GM12891 (cell line): ENCODE measurements at regions not wholly inside any gene's neighbourhood (a gene's known extent, or its start where the extent isn't known, plus 50 kb on each side); places are given as distances from the start of the nearest gene placed in this dataset.

Source experiments
- PAX5 ChIP-seq: IDR thresholded peaks from 2 replicates; pipeline ENCODE4 v1.6.1; 2011; ENCODE audit warnings: low read length, moderate library complexity, mild to moderate bottlenecking; ENCODE audit not compliant: insufficient read depth, severe bottlenecking
- POLR2A ChIP-seq: IDR thresholded peaks from 2 replicates; pipeline ENCODE4 v1.6.1; 2011; ENCODE audit warnings: low read depth, low read length, control low read depth
- POLR2AphosphoS5 ChIP-seq: IDR thresholded peaks from 2 replicates; pipeline ENCODE4 v1.6.1; 2011; ENCODE audit warnings: low read depth, low read length, control low read depth

DNA sequence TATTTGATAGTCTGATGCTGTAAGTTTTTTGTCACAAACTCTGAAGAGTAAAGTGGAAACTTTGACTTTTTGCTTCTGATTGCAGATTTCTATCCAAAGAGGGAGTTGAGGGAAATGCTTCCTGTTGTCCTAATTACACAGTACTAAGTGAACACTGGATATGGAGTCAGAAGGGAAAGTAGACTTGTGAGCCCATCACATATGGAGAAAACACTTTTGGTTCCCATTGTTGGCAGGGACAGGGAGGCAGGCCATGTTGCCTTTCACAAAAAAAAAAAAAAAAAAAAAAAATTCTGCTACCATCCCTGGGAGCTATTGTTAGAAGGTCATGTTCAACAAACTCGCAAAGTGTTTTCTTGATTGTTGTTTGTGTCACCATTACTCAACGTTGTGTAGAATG is 144.3 kb downstream of the RPIA start:
- peak; percentile 68; the same call in 1 of the 2 replicates for TF ChIP-seq POLR2A
- no peak for TF ChIP-seq PAX5
- peak; percentile 72; the same call in 1 of the 2 replicates for TF ChIP-seq POLR2AphosphoS5
